ENCODE measurements at regions not wholly inside any gene's neighbourhood (a gene's known extent, or its start where the extent isn't known, plus 50 kb on each side); places are given as distances from the start of the nearest gene placed in this dataset.

DNA sequence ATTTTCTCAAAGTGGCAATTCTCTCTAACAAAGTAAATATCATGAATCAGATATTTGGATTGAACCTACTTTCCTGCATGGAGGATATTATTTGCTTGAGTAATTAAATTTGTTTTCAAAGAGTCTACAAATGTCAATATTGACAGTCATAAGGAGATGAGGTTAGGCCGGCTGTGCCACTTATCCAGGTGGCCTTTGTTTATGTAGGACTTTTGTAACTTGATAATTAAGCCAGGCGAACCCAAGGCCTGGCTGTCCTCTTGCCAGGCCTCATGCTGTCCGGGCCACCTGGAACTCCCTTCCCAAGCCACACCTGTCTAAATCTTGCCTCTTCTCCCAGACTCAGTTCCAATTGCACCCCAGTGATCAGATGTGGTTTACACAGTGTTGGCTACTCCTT is 255.2 kb downstream of the ACKR3 start:
- no peak overlapping the region for H3K27ac ChIP-seq (ENCODE audit: low read depth, low read length)
- peaks cover 2% of the 10 kb centered on the region for H3K27me3 ChIP-seq (ENCODE audit: insufficient read depth, low read length)
- no peaks in the 10 kb centered on the region for H3K79me2 ChIP-seq (ENCODE audit: insufficient read depth, low read length)
- DNase-seq (ENCODE audit: insufficient read length, low spot score, missing footprints): no peak
- TF ChIP-seq, protein P1, sequence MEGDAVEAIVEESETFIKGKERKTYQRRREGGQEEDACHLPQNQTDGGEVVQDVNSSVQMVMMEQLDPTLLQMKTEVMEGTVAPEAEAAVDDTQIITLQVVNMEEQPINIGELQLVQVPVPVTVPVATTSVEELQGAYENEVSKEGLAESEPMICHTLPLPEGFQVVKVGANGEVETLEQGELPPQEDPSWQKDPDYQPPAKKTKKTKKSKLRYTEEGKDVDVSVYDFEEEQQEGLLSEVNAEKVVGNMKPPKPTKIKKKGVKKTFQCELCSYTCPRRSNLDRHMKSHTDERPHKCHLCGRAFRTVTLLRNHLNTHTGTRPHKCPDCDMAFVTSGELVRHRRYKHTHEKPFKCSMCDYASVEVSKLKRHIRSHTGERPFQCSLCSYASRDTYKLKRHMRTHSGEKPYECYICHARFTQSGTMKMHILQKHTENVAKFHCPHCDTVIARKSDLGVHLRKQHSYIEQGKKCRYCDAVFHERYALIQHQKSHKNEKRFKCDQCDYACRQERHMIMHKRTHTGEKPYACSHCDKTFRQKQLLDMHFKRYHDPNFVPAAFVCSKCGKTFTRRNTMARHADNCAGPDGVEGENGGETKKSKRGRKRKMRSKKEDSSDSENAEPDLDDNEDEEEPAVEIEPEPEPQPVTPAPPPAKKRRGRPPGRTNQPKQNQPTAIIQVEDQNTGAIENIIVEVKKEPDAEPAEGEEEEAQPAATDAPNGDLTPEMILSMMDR (IDR thresholded peaks at IDR 0.05; ENCODE audit: extremely low read depth, low read depth, low read length): no peak
- H4K20me1 ChIP-seq (ENCODE audit: insufficient read depth, low read length): no peaks in the 10 kb centered on the region
- no peak overlapping the region for H3K4me2 ChIP-seq (ENCODE audit: insufficient read depth, low read length)
- H3K36me3 ChIP-seq (ENCODE audit: insufficient read depth, low read length): no peaks in the 10 kb centered on the region
- H3K4me1 ChIP-seq (ENCODE audit: insufficient read depth, low read length): no peaks in the 10 kb centered on the region
- no peak overlapping the region for H2AFZ ChIP-seq (ENCODE audit: low read length)
- no peak overlapping the region for H3K4me3 ChIP-seq (ENCODE audit: insufficient read depth, low read length)
- peaks cover 4% of the 10 kb centered on the region for H3K9me3 ChIP-seq (ENCODE audit: low read depth, low read length)

DNA sequence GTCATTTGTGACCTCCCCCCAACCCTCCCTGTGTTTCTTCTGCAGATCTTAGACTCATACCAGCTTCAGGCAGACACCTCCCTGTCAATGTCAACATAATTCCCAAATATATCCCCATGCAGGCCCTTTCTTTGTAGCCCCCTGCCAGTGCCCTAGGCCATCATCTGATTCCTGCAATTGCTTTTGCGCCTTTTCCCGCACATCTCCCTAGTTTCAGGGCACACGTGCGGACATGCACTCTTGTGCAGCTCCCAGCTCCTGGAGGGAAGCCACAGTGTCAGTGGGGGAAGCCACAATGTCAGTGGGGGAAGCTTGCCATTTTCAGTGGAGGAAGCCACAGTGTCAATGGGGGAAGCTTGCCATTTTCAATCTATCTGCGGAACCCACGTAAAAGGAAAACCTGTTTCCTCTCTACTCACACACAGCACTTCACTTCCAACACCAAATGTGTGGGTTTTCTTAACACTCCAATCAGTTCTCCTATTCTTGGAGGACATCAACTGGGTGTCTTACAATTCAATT is 256.4 kb downstream of the ACKR3 start:
- H3K27ac ChIP-seq (ENCODE audit: low read depth, low read length): no peak overlapping the region

DNA sequence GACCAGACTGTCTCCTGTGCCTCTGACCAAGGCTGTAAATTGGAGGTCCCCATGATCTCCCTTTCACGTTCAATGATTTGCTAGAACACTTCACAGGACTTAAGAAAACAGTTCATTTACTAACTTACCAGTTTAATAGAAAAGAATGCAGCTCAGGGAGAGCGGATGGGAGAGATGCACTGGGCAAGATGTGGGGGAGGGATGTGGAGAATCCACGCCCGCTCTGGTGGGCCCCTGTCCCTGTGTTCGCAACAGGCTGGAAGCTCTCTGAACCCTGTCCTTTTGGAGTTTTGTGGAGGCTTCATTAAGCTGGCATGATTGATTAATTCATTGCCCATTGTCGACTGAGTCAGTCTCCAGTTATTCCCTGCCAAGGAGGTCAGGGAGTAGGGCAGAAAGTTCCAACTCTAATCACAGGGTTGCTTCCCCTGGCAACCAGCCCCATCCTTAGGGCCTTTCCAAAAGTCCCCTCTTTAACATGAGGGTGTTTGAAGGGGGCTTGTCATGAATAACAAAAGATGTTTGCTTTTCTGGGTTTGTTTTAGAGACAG is 257.1 kb downstream of the ACKR3 start:
- H3K4me1 ChIP-seq (ENCODE audit: insufficient read depth, low read length): no peaks in the 10 kb centered on the region
- DNase-seq (ENCODE audit: insufficient read length, low spot score, missing footprints): no peak

More for the DNA sequence above, 256.4 kb downstream of the ACKR3 start:
- TF ChIP-seq, protein P1 (IDR thresholded peaks at IDR 0.05; ENCODE audit: extremely low read depth, low read depth, low read length): no peak
- Histone ChIP-seq H3K4me2 (ENCODE audit: insufficient read depth, low read length) (no peak overlapping the region), H2AFZ (ENCODE audit: low read length) (no peak overlapping the region), H3K4me1 (ENCODE audit: insufficient read depth, low read length) (no peaks in the 10 kb centered on the region), H4K20me1 (ENCODE audit: insufficient read depth, low read length) (no peaks in the 10 kb centered on the region), H3K27me3 (ENCODE audit: insufficient read depth, low read length) (peaks cover 2% of the 10 kb centered on the region), H3K79me2 (ENCODE audit: insufficient read depth, low read length) (no peaks in the 10 kb centered on the region), H3K36me3 (ENCODE audit: insufficient read depth, low read length) (no peaks in the 10 kb centered on the region), H3K4me3 (ENCODE audit: insufficient read depth, low read length) (no peak overlapping the region), H3K9me3 (ENCODE audit: low read depth, low read length) (peaks cover 4% of the 10 kb centered on the region)
- DNase-seq (ENCODE audit: insufficient read length, low spot score, missing footprints): no peak

DNA sequence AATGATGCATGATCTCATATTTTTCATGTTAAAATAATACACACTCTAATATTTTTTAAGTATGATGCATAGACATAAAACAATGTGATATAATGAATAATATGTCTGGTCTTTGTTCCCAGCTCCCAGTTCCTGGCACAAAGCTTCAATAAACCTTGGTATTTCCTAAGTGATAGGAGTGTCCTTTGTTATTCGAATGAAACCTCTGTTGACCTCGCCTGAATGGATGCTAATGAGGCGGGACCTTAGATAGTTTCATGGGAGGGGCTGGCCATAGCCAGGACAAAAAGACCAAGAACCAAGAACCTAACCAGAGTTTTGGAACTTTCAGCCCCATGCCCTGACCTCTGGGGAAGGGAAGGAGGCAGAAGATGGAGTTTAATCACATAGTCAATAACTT is 257.7 kb upstream of the COPS8 start:
- no peaks in the 10 kb centered on the region for H3K4me1 ChIP-seq (ENCODE audit: insufficient read depth, low read length)
- no peak overlapping the region for H3K27ac ChIP-seq (ENCODE audit: low read depth, low read length)
- H3K79me2 ChIP-seq (ENCODE audit: insufficient read depth, low read length): no peaks in the 10 kb centered on the region
- TF ChIP-seq, protein P1 (IDR thresholded peaks at IDR 0.05; ENCODE audit: extremely low read depth, low read depth, low read length): no peak
- H3K27me3 ChIP-seq (ENCODE audit: insufficient read depth, low read length): peaks cover 2% of the 10 kb centered on the region
- DNase-seq (ENCODE audit: insufficient read length, low spot score, missing footprints): no peak
- no peaks in the 10 kb centered on the region for H3K9me3 ChIP-seq (ENCODE audit: low read depth, low read length)
- H3K4me2 ChIP-seq (ENCODE audit: insufficient read depth, low read length): no peak overlapping the region
- no peak overlapping the region for H3K4me3 ChIP-seq (ENCODE audit: insufficient read depth, low read length)
- no peaks in the 10 kb centered on the region for H3K36me3 ChIP-seq (ENCODE audit: insufficient read depth, low read length)
- no peaks in the 10 kb centered on the region for H4K20me1 ChIP-seq (ENCODE audit: insufficient read depth, low read length)
- no peak overlapping the region for H2AFZ ChIP-seq (ENCODE audit: low read length)

More for the DNA sequence above, 257.1 kb downstream of the ACKR3 start:
- no peak overlapping the region for H2AFZ ChIP-seq (ENCODE audit: low read length)
- TF ChIP-seq, protein P1 (IDR thresholded peaks at IDR 0.05; ENCODE audit: extremely low read depth, low read depth, low read length): no peak
- H3K4me2 ChIP-seq (ENCODE audit: insufficient read depth, low read length): no peak overlapping the region
- no peaks in the 10 kb centered on the region for H3K36me3 ChIP-seq (ENCODE audit: insufficient read depth, low read length)
- H3K27ac ChIP-seq (ENCODE audit: low read depth, low read length): no peak overlapping the region
- H3K4me3 ChIP-seq (ENCODE audit: insufficient read depth, low read length): no peak overlapping the region
- H3K27me3 ChIP-seq (ENCODE audit: insufficient read depth, low read length): peaks cover 2% of the 10 kb centered on the region
- no peaks in the 10 kb centered on the region for H3K79me2 ChIP-seq (ENCODE audit: insufficient read depth, low read length)
- peaks cover 2% of the 10 kb centered on the region for H3K9me3 ChIP-seq (ENCODE audit: low read depth, low read length)
- H4K20me1 ChIP-seq (ENCODE audit: insufficient read depth, low read length): no peaks in the 10 kb centered on the region
